ENCODE measurements at regions not wholly inside any gene's neighbourhood (a gene's known extent, or its start where the extent isn't known, plus 50 kb on each side); places are given as distances from the start of the nearest gene placed in this dataset.

- TF ChIP-seq KDM4B (IDR thresholded peaks at IDR 0.05; ENCODE audit: borderline replicate concordance in 2 of 2, low read depth in 1 of 2): no peak
- TF ChIP-seq PREB (CRISPR knock-in tag; IDR thresholded peaks at IDR 0.05): no peak
These were observed 78.3 kb upstream of the RNU6ATAC start (continued) for GRCh38 chr9:134242706-134243105.

DNA sequence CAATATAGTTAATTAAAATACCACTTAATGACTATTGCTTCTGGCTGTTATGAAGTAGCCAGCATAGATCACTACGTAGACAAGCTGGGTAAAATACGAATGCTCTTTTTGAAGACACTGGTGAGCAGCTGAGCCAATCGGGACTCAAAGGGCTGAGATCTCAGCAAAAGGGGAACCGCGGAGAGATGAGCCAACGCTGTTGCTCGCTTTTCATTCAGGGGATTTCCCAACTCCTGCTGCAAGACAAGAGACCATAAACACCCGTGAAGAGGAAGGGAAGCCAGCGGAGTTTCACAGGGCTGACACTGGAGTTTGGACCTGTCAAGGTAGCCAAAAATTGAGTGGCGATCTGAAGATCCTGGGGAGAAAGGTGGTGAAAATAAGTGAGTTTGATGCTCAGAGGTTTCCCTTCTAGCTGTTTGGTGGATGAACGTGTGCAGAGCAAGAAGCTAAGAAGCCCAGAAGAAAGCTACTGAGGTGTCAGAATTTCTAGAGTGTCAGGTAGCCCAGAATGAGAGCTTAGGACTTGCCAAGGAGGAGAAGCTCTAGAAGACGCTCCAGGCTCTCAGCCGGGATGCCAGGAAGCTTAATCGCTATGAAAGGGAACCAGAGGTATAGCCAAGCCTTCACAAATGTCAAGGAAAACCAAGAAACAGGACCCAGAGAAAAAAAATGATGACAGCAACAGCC, 79.6 kb upstream of the RNU6ATAC start:
- Histone ChIP-seq H4K20me1 (replicated peaks; ENCODE audit: control insufficient read depth, insufficient read depth, low read length) (no peaks in the 10 kb centered on the region), H2AFZ (ENCODE audit: low read depth, low read length) (no peak overlapping the region), H3K4me1 (replicated peaks in 1 of 2; ENCODE audit: control insufficient read depth in 2 of 2, insufficient read depth in 2 of 2, low read length in 2 of 2) (peaks cover 0 to 8% of the 10 kb centered on the region in 2 experiments; a peak in 1 of 5 replicates), H3K9me3 (replicated peaks; ENCODE audit: control insufficient read depth, insufficient read depth, low read depth, low read length) (no peaks in the 10 kb centered on the region), H3K27ac (ENCODE audit: extremely low read depth, low read depth, low read length) (no peak overlapping the region), H3K27me3 (ENCODE audit: control insufficient read depth in 2 of 2, insufficient read depth in 2 of 2, low read length in 2 of 2) (peaks cover 38 to 64% of the 10 kb centered on the region in 2 experiments; a peak in 4 of 5 replicates), H3K4me2 (ENCODE audit: insufficient read depth, low read length) (no peak overlapping the region), H3K36me3 (ENCODE audit: control insufficient read depth, insufficient read depth, low read length) (no peaks in the 10 kb centered on the region), H3K9me1 (ENCODE audit: control insufficient read depth, insufficient read depth, low read length) (no peaks in the 10 kb centered on the region), H3K79me2 (ENCODE audit: control insufficient read depth, insufficient read depth, low read length) (no peaks in the 10 kb centered on the region), H3K9ac (ENCODE audit: insufficient read depth in 1 of 2, low read depth in 2 of 2, low read length in 2 of 2) (no peak overlapping the region), H3K4me3 (no peak overlapping the region)
- in situ Hi-C loops (cut with MboI): no loop called here
- ATAC-seq: no peak
- intact Hi-C loops (cut with micrococcal nuclease): no loop called here
- no peak for FAIRE-seq
- TF ChIP-seq, protein P1, sequence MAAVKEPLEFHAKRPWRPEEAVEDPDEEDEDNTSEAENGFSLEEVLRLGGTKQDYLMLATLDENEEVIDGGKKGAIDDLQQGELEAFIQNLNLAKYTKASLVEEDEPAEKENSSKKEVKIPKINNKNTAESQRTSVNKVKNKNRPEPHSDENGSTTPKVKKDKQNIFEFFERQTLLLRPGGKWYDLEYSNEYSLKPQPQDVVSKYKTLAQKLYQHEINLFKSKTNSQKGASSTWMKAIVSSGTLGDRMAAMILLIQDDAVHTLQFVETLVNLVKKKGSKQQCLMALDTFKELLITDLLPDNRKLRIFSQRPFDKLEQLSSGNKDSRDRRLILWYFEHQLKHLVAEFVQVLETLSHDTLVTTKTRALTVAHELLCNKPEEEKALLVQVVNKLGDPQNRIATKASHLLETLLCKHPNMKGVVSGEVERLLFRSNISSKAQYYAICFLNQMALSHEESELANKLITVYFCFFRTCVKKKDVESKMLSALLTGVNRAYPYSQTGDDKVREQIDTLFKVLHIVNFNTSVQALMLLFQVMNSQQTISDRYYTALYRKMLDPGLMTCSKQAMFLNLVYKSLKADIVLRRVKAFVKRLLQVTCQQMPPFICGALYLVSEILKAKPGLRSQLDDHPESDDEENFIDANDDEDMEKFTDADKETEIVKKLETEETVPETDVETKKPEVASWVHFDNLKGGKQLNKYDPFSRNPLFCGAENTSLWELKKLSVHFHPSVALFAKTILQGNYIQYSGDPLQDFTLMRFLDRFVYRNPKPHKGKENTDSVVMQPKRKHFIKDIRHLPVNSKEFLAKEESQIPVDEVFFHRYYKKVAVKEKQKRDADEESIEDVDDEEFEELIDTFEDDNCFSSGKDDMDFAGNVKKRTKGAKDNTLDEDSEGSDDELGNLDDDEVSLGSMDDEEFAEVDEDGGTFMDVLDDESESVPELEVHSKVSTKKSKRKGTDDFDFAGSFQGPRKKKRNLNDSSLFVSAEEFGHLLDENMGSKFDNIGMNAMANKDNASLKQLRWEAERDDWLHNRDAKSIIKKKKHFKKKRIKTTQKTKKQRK (IDR thresholded peaks at IDR 0.05; ENCODE audit: borderline replicate concordance, low read depth, low read length): no peak
- no peak for TF ChIP-seq CCNT2 (IDR thresholded peaks at IDR 0.05; ENCODE audit: borderline replicate concordance, extremely low read depth, insufficient read length, low read depth, low read length)
- no TSS peak for BruUV-seq (replicated peaks)
- DNase-seq (ENCODE audit: extremely low read depth in 1 of 4, low spot score in 3 of 4): no peak
- ChIA-PET POLR2A (interaction anchor here (1.0 kb wide), 1 partner anchor 14 kb away, joined by 3 read pairs; no protein-coding TSS in a partner anchor), CTCF (ENCODE audit: low intra/inter-chr PET ratio) (no interaction called here)
- 0% methylated on average over 14 of the region's 14 CpGs for WGBS (ENCODE audit: insufficient coverage, low coverage, missing lambda C conversion rate)
